CD4-positive, alpha-beta memory T cell (primary cell): ENCODE measurements at regions not wholly inside any gene's neighbourhood (a gene's known extent, or its start where the extent isn't known, plus 50 kb on each side); places are given as distances from the start of the nearest gene placed in this dataset.

ENCODE experiments used
- CTCF ChIA-PET: fragments of 350-600 bp; sonication (Branson Sonifier 250); formaldehyde crosslinking; loops from one replicate; lab custom pipeline; 2021; ENCODE audit warnings: inconsistent platforms; ENCODE audit not compliant: partially characterized antibody; lab: Charles Lee
- POLR2A ChIA-PET: fragments of 350-600 bp; sonication (Branson Sonifier 250); formaldehyde crosslinking; loops from one replicate; lab custom pipeline; 2021; ENCODE audit not compliant: partially characterized antibody; lab: Charles Lee
- DNase-seq, 5 donors: peaks; one replicate each; pipeline versions ENCODE4 v3.0.0 to v3.0.0-alpha.2; 2020 to 2022; ENCODE audit warnings: mixed read lengths in 1 of 5
- H3K27ac ChIP-seq: one replicate; pipeline ENCODE4 v1.7.0; 2013; ENCODE audit warnings: low read depth, low read length
- H3K27me3 ChIP-seq: 2 replicates; pipeline ENCODE4 v1.7.0; 2013; ENCODE audit warnings: mild to moderate bottlenecking, low read length, moderate library complexity; ENCODE audit not compliant: insufficient read depth
- H3K36me3 ChIP-seq: 2 replicates; pipeline ENCODE4 v1.7.0; 2013; ENCODE audit warnings: mild to moderate bottlenecking, low read length, moderate library complexity; ENCODE audit not compliant: insufficient read depth
- H3K4me1 ChIP-seq: 2 replicates; pipeline ENCODE4 v1.7.0; 2013; ENCODE audit warnings: mild to moderate bottlenecking, low read length, moderate library complexity; ENCODE audit not compliant: insufficient read depth
- H3K4me3 ChIP-seq, 2 donors: one replicate each; pipeline ENCODE4 v1.7.0; 2013; ENCODE audit warnings: low read length in 2 of 2, mild to moderate bottlenecking in 1 of 2
- H3K9me3 ChIP-seq, 2 donors: one replicate each; pipeline ENCODE4 v1.7.0; 2013; ENCODE audit warnings: low read length in 2 of 2, control low read depth in 1 of 2; ENCODE audit not compliant: control insufficient read depth in 1 of 2
- H3K27ac Mint-ChIP-seq, 7 donors: one replicate each; pipeline ENCODE4 v1.8.0; 2020 to 2021; ENCODE audit warnings: mixed read lengths in 7 of 7, mild to moderate bottlenecking in 6 of 7, inconsistent platforms in 3 of 7, moderate library complexity in 3 of 7
- H3K27me3 Mint-ChIP-seq, 2 donors: one replicate each; pipeline ENCODE4 v1.8.0; 2020 to 2021; ENCODE audit warnings: mixed read lengths in 2 of 2
- H3K36me3 Mint-ChIP-seq, 2 donors: one replicate each; pipeline ENCODE4 v1.8.0; 2020 to 2021; ENCODE audit warnings: mixed read lengths in 2 of 2, inconsistent platforms in 1 of 2, mild to moderate bottlenecking in 1 of 2
- H3K4me1 Mint-ChIP-seq, 4 donors: one replicate each; pipeline ENCODE4 v1.8.0; 2020 to 2021; ENCODE audit warnings: mixed read lengths in 4 of 4, mild to moderate bottlenecking in 1 of 4
- H3K4me3 Mint-ChIP-seq, 8 donors: one replicate each; pipeline ENCODE4 v1.8.0; 2020 to 2021; ENCODE audit warnings: mixed read lengths in 8 of 8, mild to moderate bottlenecking in 7 of 8, moderate library complexity in 6 of 8, inconsistent platforms in 3 of 8
- H3K9me3 Mint-ChIP-seq, 8 donors: one replicate each; pipeline ENCODE4 v1.8.0; 2020 to 2021; ENCODE audit warnings: mixed read lengths in 8 of 8, mild to moderate bottlenecking in 5 of 8, inconsistent platforms in 3 of 8, moderate library complexity in 1 of 8
- intact Hi-C: fragments of 100-400 bp; cut with micrococcal nuclease; formaldehyde crosslinking; loops from one replicate; pipeline ENCODE4 v1.15.1; 2023

DNA sequence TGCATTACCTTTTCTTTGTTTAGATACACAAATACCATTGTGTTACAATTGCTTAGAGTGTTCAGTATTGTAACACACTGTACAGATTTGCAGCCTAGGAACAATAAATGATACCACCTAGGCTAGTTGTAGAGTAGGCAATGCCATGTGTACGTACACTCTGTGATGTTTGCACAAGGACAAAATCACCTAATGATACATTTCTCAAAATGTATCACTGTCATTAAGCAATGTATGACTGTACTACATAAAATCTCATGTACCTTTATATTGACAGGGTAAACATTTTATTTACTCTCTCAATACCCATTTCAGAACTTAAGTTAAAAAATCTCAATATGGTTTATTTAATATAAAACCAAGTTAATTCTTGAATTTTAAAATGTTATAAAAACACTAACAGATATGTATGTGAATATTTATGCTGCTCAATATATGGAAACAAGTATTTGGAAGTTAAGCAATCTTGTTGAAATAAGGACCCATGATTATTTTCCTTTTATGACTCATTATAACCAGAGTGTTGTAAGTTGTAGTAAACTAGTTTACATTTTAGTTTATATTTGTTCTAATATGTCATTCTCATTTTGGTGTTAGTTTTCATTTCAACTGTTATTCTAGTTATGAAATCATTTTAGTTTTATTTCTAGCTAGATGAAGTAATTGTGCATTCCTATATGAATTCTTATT, 409.2 kb downstream of the TLL1 start:
- no peak overlapping the region for H3K4me3 ChIP-seq
- Mint-ChIP-seq H3K4me1 (no peaks in the 10 kb centered on the region), H3K27ac (no peak overlapping the region), H3K27me3 (no peaks in the 10 kb centered on the region), H3K4me3 (no peak overlapping the region), H3K36me3 (no peaks in the 10 kb centered on the region), H3K9me3 (peaks cover 0 to 4% (median 0%) of the 10 kb centered on the region in 8 donors)
- H3K27ac ChIP-seq: no peak overlapping the region
- intact Hi-C loops: no loop called here
- DNase-seq: no peak
- no peaks in the 10 kb centered on the region for H3K36me3 ChIP-seq
- H3K4me1 ChIP-seq: no peaks in the 10 kb centered on the region
- CTCF ChIA-PET: no interaction called here
- POLR2A ChIA-PET: no interaction called here
- H3K27me3 ChIP-seq: no peaks in the 10 kb centered on the region
- H3K9me3 ChIP-seq: no peaks in the 10 kb centered on the region

DNA sequence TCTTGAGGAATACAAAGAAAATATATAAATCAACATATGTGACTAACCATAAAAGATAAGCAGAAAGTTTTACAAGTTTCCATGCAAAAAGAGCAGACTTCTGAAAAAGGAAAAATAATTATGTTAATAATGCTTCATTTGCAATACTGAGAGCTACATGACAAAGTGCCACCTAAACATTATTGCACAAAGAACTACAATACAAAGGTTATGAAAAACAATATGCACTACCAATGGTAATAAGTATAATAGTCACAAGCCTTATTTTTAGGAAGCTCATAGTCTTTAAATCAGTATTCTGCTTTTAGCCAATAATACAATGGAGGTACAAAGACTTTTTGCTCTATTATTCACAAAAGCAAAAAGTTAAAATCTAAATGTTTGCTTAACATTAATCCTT, 411.2 kb downstream of the TLL1 start:
- H3K9me3 Mint-ChIP-seq: peaks cover 0 to 4% (median 0%) of the 10 kb centered on the region in 8 donors
- Histone ChIP-seq H3K27me3 (no peaks in the 10 kb centered on the region), H3K4me3 (no peak overlapping the region), H3K36me3 (no peaks in the 10 kb centered on the region), H3K27ac (no peak overlapping the region), H3K4me1 (no peaks in the 10 kb centered on the region), H3K9me3 (no peaks in the 10 kb centered on the region)
- CTCF ChIA-PET: no interaction called here
- DNase-seq: no peak
- H3K27me3 Mint-ChIP-seq: no peaks in the 10 kb centered on the region
- no peaks in the 10 kb centered on the region for H3K4me1 Mint-ChIP-seq
- intact Hi-C loops: no loop called here
- POLR2A ChIA-PET: no interaction called here
- H3K27ac Mint-ChIP-seq: no peak overlapping the region
- H3K36me3 Mint-ChIP-seq: no peaks in the 10 kb centered on the region
- H3K4me3 Mint-ChIP-seq: no peak overlapping the region

DNA sequence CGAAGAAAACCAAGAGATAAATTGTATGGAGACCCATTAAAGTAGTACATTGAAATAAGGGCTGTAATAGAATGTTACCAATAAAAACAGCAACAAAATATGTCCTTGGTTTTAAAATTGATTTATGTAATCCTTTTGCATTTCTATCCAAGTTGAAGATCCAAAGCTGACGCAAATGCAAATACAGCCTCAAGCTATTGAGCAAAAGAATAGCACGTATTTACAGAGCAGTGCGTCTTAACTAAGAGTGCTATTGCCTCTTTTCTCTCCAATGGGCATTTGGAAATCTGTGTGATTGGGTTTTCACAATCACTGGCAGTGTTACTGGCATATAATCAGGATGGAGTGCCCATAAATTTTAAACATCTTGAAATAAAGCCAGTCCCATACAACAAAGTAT, 417.4 kb downstream of the TLL1 start:
- Histone ChIP-seq H3K9me3 (no peaks in the 10 kb centered on the region), H3K36me3 (no peaks in the 10 kb centered on the region), H3K4me1 (no peaks in the 10 kb centered on the region), H3K27ac (no peak overlapping the region), H3K27me3 (no peaks in the 10 kb centered on the region), H3K4me3 (no peak overlapping the region)
- Mint-ChIP-seq H3K4me3 (no peak overlapping the region), H3K27me3 (no peaks in the 10 kb centered on the region), H3K36me3 (no peaks in the 10 kb centered on the region), H3K27ac (no peak overlapping the region), H3K4me1 (no peaks in the 10 kb centered on the region), H3K9me3 (peaks cover 0 to 3% (median 2%) of the 10 kb centered on the region in 8 donors)
- POLR2A ChIA-PET: no interaction called here
- CTCF ChIA-PET: no interaction called here
- intact Hi-C loops: no loop called here
- no peak for DNase-seq

DNA sequence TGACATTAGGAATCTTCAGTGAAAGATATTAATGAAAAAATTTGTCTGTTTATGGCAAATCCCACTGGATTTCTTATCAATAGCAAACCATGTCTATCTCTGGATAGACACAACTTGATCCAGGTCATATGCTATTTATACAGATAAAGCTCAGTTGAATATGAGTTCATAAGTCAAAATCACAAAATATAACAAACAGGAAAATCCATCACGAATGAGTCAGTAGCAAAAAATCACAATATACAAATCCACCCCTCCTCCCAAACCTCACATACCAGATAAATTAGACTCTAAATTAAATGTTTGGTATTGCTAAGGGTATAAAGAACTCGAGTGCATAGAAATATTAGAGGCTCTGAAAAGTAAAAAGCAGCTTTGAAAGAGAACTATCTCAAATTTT, 420.5 kb downstream of the TLL1 start:
- H3K27ac ChIP-seq: no peak overlapping the region
- Mint-ChIP-seq H3K36me3 (no peaks in the 10 kb centered on the region), H3K4me3 (no peak overlapping the region), H3K9me3 (peaks cover 0 to 5% (median 0%) of the 10 kb centered on the region in 8 donors), H3K27me3 (no peaks in the 10 kb centered on the region), H3K4me1 (no peaks in the 10 kb centered on the region), H3K27ac (no peak overlapping the region)
- ChIA-PET CTCF (no interaction called here), POLR2A (no interaction called here)
- intact Hi-C loops: no loop called here
- H3K4me1 ChIP-seq: no peaks in the 10 kb centered on the region
- H3K36me3 ChIP-seq: no peaks in the 10 kb centered on the region
- no peak overlapping the region for H3K4me3 ChIP-seq
- no peaks in the 10 kb centered on the region for H3K9me3 ChIP-seq
- DNase-seq: no peak
- no peaks in the 10 kb centered on the region for H3K27me3 ChIP-seq

DNA sequence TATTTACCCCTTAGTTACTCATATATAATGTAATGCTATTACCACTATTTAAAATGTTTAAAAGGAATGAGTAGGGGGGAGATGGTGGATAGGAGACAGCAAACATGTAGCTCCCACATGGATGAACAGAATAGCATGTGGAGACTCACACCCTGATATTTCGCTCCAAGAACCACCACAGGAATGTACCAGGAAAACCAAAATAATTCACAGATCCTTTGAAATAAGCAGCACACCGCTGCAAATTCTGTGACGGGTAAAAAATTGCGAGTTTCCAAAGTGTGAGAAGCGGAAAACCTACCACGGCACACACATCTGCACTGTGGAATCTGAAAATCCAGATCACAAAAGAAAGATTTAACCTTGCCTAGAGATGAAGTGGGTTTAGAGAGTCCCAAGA, 428.2 kb downstream of the TLL1 start:
- H3K9me3 Mint-ChIP-seq: peaks cover 0 to 11% (median 5%) of the 10 kb centered on the region in 8 donors
- H3K27me3 Mint-ChIP-seq: no peaks in the 10 kb centered on the region
- POLR2A ChIA-PET: no interaction called here
- H3K36me3 ChIP-seq: no peaks in the 10 kb centered on the region
- CTCF ChIA-PET: no interaction called here
- H3K4me3 ChIP-seq: no peak overlapping the region
- H3K4me1 Mint-ChIP-seq: no peaks in the 10 kb centered on the region
- no peaks in the 10 kb centered on the region for H3K9me3 ChIP-seq
- no peaks in the 10 kb centered on the region for H3K36me3 Mint-ChIP-seq
- no peak for DNase-seq
- H3K4me1 ChIP-seq: no peaks in the 10 kb centered on the region
- H3K27ac Mint-ChIP-seq: no peak overlapping the region
- no peak overlapping the region for H3K4me3 Mint-ChIP-seq
- no peak overlapping the region for H3K27ac ChIP-seq
- H3K27me3 ChIP-seq: no peaks in the 10 kb centered on the region
- intact Hi-C loops: no loop called here

DNA sequence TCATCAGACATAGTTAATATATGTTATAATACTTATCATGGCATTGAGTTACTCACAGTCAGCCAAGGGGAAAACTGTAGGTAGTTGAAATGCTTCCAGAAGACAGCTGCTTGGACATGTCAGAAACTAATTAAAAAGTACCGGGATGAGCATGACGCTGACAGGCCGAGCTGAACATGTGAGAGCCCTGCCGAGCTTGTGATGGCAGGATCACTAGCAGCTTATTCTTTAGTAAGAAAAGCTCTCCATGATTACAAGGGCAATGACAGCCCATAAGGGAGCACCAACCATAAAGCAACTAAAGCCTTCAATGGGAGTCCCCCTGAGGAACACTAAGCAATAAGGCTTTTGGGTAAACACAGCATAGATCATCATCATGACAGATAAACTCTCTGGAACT, 435.6 kb downstream of the TLL1 start:
- H3K27ac Mint-ChIP-seq: no peak overlapping the region
- intact Hi-C loops: no loop called here

DNA sequence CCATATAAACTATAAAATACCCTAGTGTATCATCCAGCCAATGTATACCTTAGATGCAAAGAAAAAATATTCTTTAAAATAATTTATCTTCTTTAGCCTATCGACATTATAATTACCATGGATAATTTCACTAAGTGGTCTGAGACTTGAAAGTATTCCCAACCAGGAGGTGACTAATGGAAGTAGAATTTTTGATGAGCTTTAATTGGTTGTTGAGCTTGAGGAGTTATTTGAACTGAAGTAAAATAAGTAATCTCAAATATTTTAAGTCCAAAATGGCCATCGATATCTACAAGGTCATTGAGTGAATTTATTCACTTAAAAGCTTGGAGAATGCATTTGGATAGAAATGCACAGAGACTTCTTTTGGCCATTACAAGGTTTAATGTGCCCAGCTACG, 436.2 kb downstream of the TLL1 start:
- Mint-ChIP-seq H3K4me3 (no peak overlapping the region), H3K36me3 (no peaks in the 10 kb centered on the region), H3K27ac (no peak overlapping the region), H3K9me3 (peaks cover under 1 to 8% (median 4%) of the 10 kb centered on the region in 8 donors), H3K4me1 (no peaks in the 10 kb centered on the region), H3K27me3 (no peaks in the 10 kb centered on the region)
- no peak for DNase-seq
- POLR2A ChIA-PET: no interaction called here
- CTCF ChIA-PET: no interaction called here
- Histone ChIP-seq H3K4me3 (no peak overlapping the region), H3K27ac (no peak overlapping the region), H3K4me1 (no peaks in the 10 kb centered on the region), H3K27me3 (no peaks in the 10 kb centered on the region), H3K9me3 (no peaks in the 10 kb centered on the region), H3K36me3 (no peaks in the 10 kb centered on the region)
- intact Hi-C loops: no loop called here

More for the DNA sequence above, 435.6 kb downstream of the TLL1 start:
- no peaks in the 10 kb centered on the region for H3K9me3 ChIP-seq
- CTCF ChIA-PET: no interaction called here
- no peak overlapping the region for H3K27ac ChIP-seq
- H3K4me1 ChIP-seq: no peaks in the 10 kb centered on the region
- Mint-ChIP-seq H3K4me1 (no peaks in the 10 kb centered on the region), H3K4me3 (no peak overlapping the region), H3K27me3 (no peaks in the 10 kb centered on the region), H3K9me3 (peaks cover 0 to 8% (median 4%) of the 10 kb centered on the region in 8 donors), H3K36me3 (no peaks in the 10 kb centered on the region)
- no peak overlapping the region for H3K4me3 ChIP-seq
- H3K27me3 ChIP-seq: no peaks in the 10 kb centered on the region
- no peaks in the 10 kb centered on the region for H3K36me3 ChIP-seq
- DNase-seq: no peak
- POLR2A ChIA-PET: no interaction called here

DNA sequence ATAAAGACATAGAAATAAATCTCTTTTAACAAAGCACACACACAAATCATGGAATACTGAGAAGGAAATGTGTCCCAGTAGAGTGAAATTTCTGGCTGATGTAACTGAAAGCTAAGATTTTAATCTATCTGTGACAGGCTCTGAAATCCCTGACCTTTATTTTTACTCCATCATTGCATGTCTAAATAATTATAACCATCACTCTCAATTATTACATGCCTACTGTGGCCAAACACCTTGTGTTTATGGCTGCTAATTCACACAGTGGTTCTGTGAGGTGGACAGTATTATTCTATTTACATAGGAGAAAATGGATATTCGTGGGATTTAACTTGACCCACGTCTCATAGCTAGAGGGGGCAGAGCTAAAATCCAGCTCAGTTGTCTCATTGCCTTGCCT, 438.1 kb downstream of the TLL1 start:
- H3K4me1 ChIP-seq: no peaks in the 10 kb centered on the region

More for the DNA sequence above, 438.1 kb downstream of the TLL1 start:
- no peak overlapping the region for H3K4me3 ChIP-seq
- Mint-ChIP-seq H3K27ac (no peak overlapping the region), H3K9me3 (peaks cover 1 to 8% (median 3%) of the 10 kb centered on the region in 8 donors), H3K27me3 (no peaks in the 10 kb centered on the region), H3K36me3 (no peaks in the 10 kb centered on the region), H3K4me3 (no peak overlapping the region), H3K4me1 (no peaks in the 10 kb centered on the region)
- H3K9me3 ChIP-seq: no peaks in the 10 kb centered on the region
- H3K27ac ChIP-seq: no peak overlapping the region
- DNase-seq: no peak
- H3K36me3 ChIP-seq: no peaks in the 10 kb centered on the region
- CTCF ChIA-PET: no interaction called here
- POLR2A ChIA-PET: no interaction called here
- no peaks in the 10 kb centered on the region for H3K27me3 ChIP-seq
- intact Hi-C loops: no loop called here
